CD8-positive, alpha-beta memory T cell (primary cell): ENCODE measurements at regions not wholly inside any gene's neighbourhood (a gene's known extent, or its start where the extent isn't known, plus 50 kb on each side); places are given as distances from the start of the nearest gene placed in this dataset.
A peak's percentile ranks its signal among the peaks of the same experiment; 100 is the strongest.
"Not testable (repeated sequence)": the region's sequence is repeated elsewhere in the genome, so short reads cannot be mapped to it uniquely, and the experiment has no call there.

Source experiments
- CTCF ChIA-PET: fragments of 350-600 bp; sonication (Branson Sonifier 250); formaldehyde crosslinking; loops from one replicate; lab custom pipeline; 2021; ENCODE audit warnings: antibody characterized with exemption; lab: Charles Lee
- POLR2A ChIA-PET: fragments of 350-600 bp; sonication (Branson Sonifier 250); formaldehyde crosslinking; loops from one replicate; lab custom pipeline; 2021; ENCODE audit warnings: antibody characterized with exemption; lab: Charles Lee
- DNase-seq, 5 donors: peaks; one replicate each; pipeline versions ENCODE4 v3.0.0 to v3.0.0-alpha.2; 2020 to 2022; ENCODE audit warnings: mixed read lengths in 1 of 5
- H3K27ac ChIP-seq: one replicate; pipeline ENCODE4 v1.7.0; 2013; ENCODE audit warnings: low read depth, mild to moderate bottlenecking, low read length, moderate library complexity
- H3K27me3 ChIP-seq: 2 replicates; pipeline ENCODE4 v1.7.0; 2013; ENCODE audit warnings: low read length, mild to moderate bottlenecking; ENCODE audit not compliant: insufficient read depth, poor library complexity, severe bottlenecking
- H3K36me3 ChIP-seq: 2 replicates; pipeline ENCODE4 v1.7.0; 2013; ENCODE audit warnings: mild to moderate bottlenecking, low read length, moderate library complexity; ENCODE audit not compliant: insufficient read depth
- H3K4me1 ChIP-seq: 2 replicates; pipeline ENCODE4 v1.7.0; 2013; ENCODE audit warnings: mild to moderate bottlenecking, low read length, moderate library complexity; ENCODE audit not compliant: insufficient read depth
- H3K4me3 ChIP-seq: 2 replicates; pipeline ENCODE4 v1.7.0; 2013; ENCODE audit warnings: mild to moderate bottlenecking, low read length
- H3K9me3 ChIP-seq: 2 replicates; pipeline ENCODE4 v1.7.0; 2013; ENCODE audit warnings: mild to moderate bottlenecking, low read length
- H3K27ac Mint-ChIP-seq, 8 donors: one replicate each; pipeline ENCODE4 v1.8.0; 2020 to 2021; ENCODE audit warnings: mixed read lengths in 8 of 8, mild to moderate bottlenecking in 6 of 8, inconsistent platforms in 3 of 8, moderate library complexity in 3 of 8
- H3K27me3 Mint-ChIP-seq, 2 donors: one replicate each; pipeline ENCODE4 v1.8.0; 2020 to 2021; ENCODE audit warnings: mixed read lengths in 2 of 2, mild to moderate bottlenecking in 1 of 2, moderate library complexity in 1 of 2
- H3K36me3 Mint-ChIP-seq, 3 donors: one replicate each; pipeline ENCODE4 v1.8.0; 2020 to 2021; ENCODE audit warnings: mixed read lengths in 3 of 3, inconsistent platforms in 1 of 3, mild to moderate bottlenecking in 1 of 3
- H3K4me1 Mint-ChIP-seq, 3 donors: one replicate each; pipeline ENCODE4 v1.8.0; 2020 to 2021; ENCODE audit warnings: mixed read lengths in 3 of 3, inconsistent platforms in 1 of 3, mild to moderate bottlenecking in 1 of 3
- H3K4me3 Mint-ChIP-seq, 7 donors: one replicate each; pipeline ENCODE4 v1.8.0; 2020 to 2021; ENCODE audit warnings: mixed read lengths in 7 of 7, mild to moderate bottlenecking in 6 of 7, moderate library complexity in 4 of 7, inconsistent platforms in 2 of 7
- H3K9me3 Mint-ChIP-seq, 5 donors: one replicate each; pipeline ENCODE4 v1.8.0; 2020 to 2022; ENCODE audit warnings: mixed read lengths in 5 of 5, mild to moderate bottlenecking in 3 of 5, moderate library complexity in 2 of 5, inconsistent platforms in 1 of 5

- CTCF ChIA-PET: no interaction called here
- Mint-ChIP-seq H3K4me1 (no peaks in the 10 kb centered on the region), H3K27ac (no peak overlapping the region), H3K4me3 (no peak overlapping the region), H3K27me3 (no peaks in the 10 kb centered on the region), H3K9me3 (peaks cover 0 to 19% (median 9%) of the 10 kb centered on the region in 5 donors), H3K36me3 (no peaks in the 10 kb centered on the region)
- no peaks in the 10 kb centered on the region for H3K27me3 ChIP-seq
- no peaks in the 10 kb centered on the region for H3K4me1 ChIP-seq
- no peak overlapping the region for H3K27ac ChIP-seq
- POLR2A ChIA-PET: no interaction called here
- H3K4me3 ChIP-seq: no peak overlapping the region
- H3K9me3 ChIP-seq: no peaks in the 10 kb centered on the region
- no peaks in the 10 kb centered on the region for H3K36me3 ChIP-seq
- DNase-seq: no peak
These were observed 208.5 kb upstream of the FIGN start for GRCh38 chr2:163944347-163944737.

GRCh38 chr2:163943403-163944346 is 207.9 kb upstream of the FIGN start:
- H3K27ac ChIP-seq: no peak overlapping the region
- H3K4me3 ChIP-seq: no peak overlapping the region
- H3K4me3 Mint-ChIP-seq: no peak overlapping the region
- ChIA-PET POLR2A (no interaction called here), CTCF (no interaction called here)
- peak overlapping the region in 1 of 8 donors; percentile 46 for H3K27ac Mint-ChIP-seq
- peaks cover 0 to 21% (median 10%) of the 10 kb centered on the region in 5 donors for H3K9me3 Mint-ChIP-seq
- no peaks in the 10 kb centered on the region for H3K4me1 ChIP-seq
- DNase-seq: no peak
- no peaks in the 10 kb centered on the region for H3K4me1 Mint-ChIP-seq
- no peaks in the 10 kb centered on the region for H3K36me3 Mint-ChIP-seq
- no peaks in the 10 kb centered on the region for H3K9me3 ChIP-seq
- no peaks in the 10 kb centered on the region for H3K27me3 ChIP-seq
- no peaks in the 10 kb centered on the region for H3K27me3 Mint-ChIP-seq
- no peaks in the 10 kb centered on the region for H3K36me3 ChIP-seq

- DNase-seq: no peak
- Histone ChIP-seq H3K4me3 (no peak overlapping the region), H3K9me3 (no peaks in the 10 kb centered on the region), H3K4me1 (no peaks in the 10 kb centered on the region), H3K36me3 (no peaks in the 10 kb centered on the region), H3K27me3 (no peaks in the 10 kb centered on the region), H3K27ac (no peak overlapping the region)
- Mint-ChIP-seq H3K36me3 (no peaks in the 10 kb centered on the region), H3K27ac (no peak overlapping the region), H3K4me1 (no peaks in the 10 kb centered on the region), H3K4me3 (no peak overlapping the region), H3K27me3 (no peaks in the 10 kb centered on the region), H3K9me3 (peaks cover 0 to 39% (median 12%) of the 10 kb centered on the region in 5 donors)
- CTCF ChIA-PET: no interaction called here
- POLR2A ChIA-PET: no interaction called here
These were observed 198.3 kb upstream of the FIGN start for GRCh38 chr2:163934131-163934530.

GRCh38 chr2:163919717-163920116 is 183.9 kb upstream of the FIGN start:
- no peaks in the 10 kb centered on the region for H3K9me3 ChIP-seq
- Mint-ChIP-seq H3K27me3 (no peaks in the 10 kb centered on the region), H3K27ac (no peak overlapping the region), H3K9me3 (peaks cover 0 to 20% (median 5%) of the 10 kb centered on the region in 5 donors), H3K4me1 (no peaks in the 10 kb centered on the region), H3K36me3 (no peaks in the 10 kb centered on the region), H3K4me3 (no peak overlapping the region)
- H3K27me3 ChIP-seq: no peaks in the 10 kb centered on the region
- no peak for DNase-seq
- no peak overlapping the region for H3K27ac ChIP-seq
- POLR2A ChIA-PET: no interaction called here
- no peak overlapping the region for H3K4me3 ChIP-seq
- H3K4me1 ChIP-seq: no peaks in the 10 kb centered on the region
- no peaks in the 10 kb centered on the region for H3K36me3 ChIP-seq
- CTCF ChIA-PET: no interaction called here

- H3K4me1 ChIP-seq, DNase-seq, H3K27me3 ChIP-seq, H3K36me3 Mint-ChIP-seq, H3K27me3 Mint-ChIP-seq, H3K36me3 ChIP-seq, H3K27ac Mint-ChIP-seq, H3K27ac ChIP-seq, H3K4me3 ChIP-seq, H3K4me3 Mint-ChIP-seq, H3K4me1 Mint-ChIP-seq, H3K9me3 ChIP-seq, CTCF ChIA-PET: not testable (repeated sequence)
- peaks cover 0 to 17% (median 9%) of the 10 kb centered on the region in 5 donors for H3K9me3 Mint-ChIP-seq
- POLR2A ChIA-PET: interaction anchor here (0.6 kb wide), 1 partner anchor 16 kb away, joined by 4 read pairs; no protein-coding TSS in a partner anchor
These were observed 178.7 kb upstream of the FIGN start for GRCh38 chr2:163914486-163914885.

GRCh38 chr2:163913532-163913944 is 177.7 kb upstream of the FIGN start:
- H3K27ac ChIP-seq, POLR2A ChIA-PET, H3K4me1 ChIP-seq, H3K4me3 ChIP-seq, H3K36me3 Mint-ChIP-seq, H3K36me3 ChIP-seq, H3K27me3 ChIP-seq, H3K27me3 Mint-ChIP-seq, CTCF ChIA-PET, H3K27ac Mint-ChIP-seq, DNase-seq, H3K4me1 Mint-ChIP-seq, H3K9me3 ChIP-seq, H3K4me3 Mint-ChIP-seq: not testable (repeated sequence)
- H3K9me3 Mint-ChIP-seq: peaks cover 0 to 14% (median 6%) of the 10 kb centered on the region in 5 donors

GRCh38 chr2:163909411-163910080 is 173.7 kb upstream of the FIGN start:
- no peaks in the 10 kb centered on the region for H3K4me1 Mint-ChIP-seq
- no peaks in the 10 kb centered on the region for H3K4me1 ChIP-seq
- DNase-seq: no peak
- no peak overlapping the region for H3K4me3 Mint-ChIP-seq
- no peaks in the 10 kb centered on the region for H3K9me3 ChIP-seq
- no peaks in the 10 kb centered on the region for H3K36me3 ChIP-seq
- H3K9me3 Mint-ChIP-seq: peaks cover 3 to 22% (median 6%) of the 10 kb centered on the region in 5 donors
- ChIA-PET CTCF (no interaction called here), POLR2A (no interaction called here)
- no peaks in the 10 kb centered on the region for H3K36me3 Mint-ChIP-seq
- no peaks in the 10 kb centered on the region for H3K27me3 ChIP-seq
- H3K27me3 Mint-ChIP-seq: no peaks in the 10 kb centered on the region
- no peak overlapping the region for H3K27ac ChIP-seq
- no peak overlapping the region for H3K27ac Mint-ChIP-seq
- no peak overlapping the region for H3K4me3 ChIP-seq

- Mint-ChIP-seq H3K36me3 (no peaks in the 10 kb centered on the region), H3K27ac (peak overlapping the region in 1 of 8 donors; percentile 21), H3K4me1 (no peaks in the 10 kb centered on the region), H3K4me3 (no peak overlapping the region), H3K27me3 (no peaks in the 10 kb centered on the region), H3K9me3 (peaks cover 5 to 29% (median 10%) of the 10 kb centered on the region in 5 donors)
- CTCF ChIA-PET: no interaction called here
- no peaks in the 10 kb centered on the region for H3K9me3 ChIP-seq
- H3K36me3 ChIP-seq: no peaks in the 10 kb centered on the region
- H3K27me3 ChIP-seq: no peaks in the 10 kb centered on the region
- H3K4me1 ChIP-seq: no peaks in the 10 kb centered on the region
- DNase-seq: no peak
- no peak overlapping the region for H3K4me3 ChIP-seq
- no peak overlapping the region for H3K27ac ChIP-seq
- POLR2A ChIA-PET: no interaction called here
These were observed 170.6 kb upstream of the FIGN start for GRCh38 chr2:163906410-163906809.
